MCF 10A (cell line): ENCODE measurements at regions not wholly inside any gene's neighbourhood (a gene's known extent, or its start where the extent isn't known, plus 50 kb on each side); places are given as distances from the start of the nearest gene placed in this dataset.

Experiments
- BruUV-seq: library from RNA; stranded (reverse); fragments of 400-500 nt; replicated peaks from 2 replicates; lab custom pipeline; 2021; lab: Mats Ljungman, UMichigan
- CTCF ChIA-PET: fragments of 300-600 bp; sonication (Branson Sonifier 250); formaldehyde crosslinking; extraction: SDS; loops from one replicate; lab custom pipeline; 2021; ENCODE audit warnings: antibody characterized with exemption, inconsistent platforms; lab: Yijun Ruan, JAX
- POLR2A ChIA-PET: fragments of 300-600, 350-650 bp; sonication (Branson Sonifier 250); formaldehyde crosslinking; extraction: SDS; loops from one replicate; lab custom pipeline; 2020; ENCODE audit warnings: antibody characterized with exemption, inconsistent platforms; lab: Yijun Ruan, JAX
- DNase-seq: peaks from one replicate; pipeline ENCODE4 v3.0.0-alpha.2; 2018; ENCODE audit not compliant: unreplicated experiment
- H3K27ac Mint-ChIP-seq: one replicate; pipeline ENCODE4 v1.8.0; 2022; ENCODE audit warnings: mild to moderate bottlenecking, low read depth, mixed read lengths; ENCODE audit not compliant: unreplicated experiment
- H3K27me3 Mint-ChIP-seq: one replicate; pipeline ENCODE4 v1.8.0; 2022; ENCODE audit warnings: mixed read lengths; ENCODE audit not compliant: insufficient read depth, unreplicated experiment
- H3K36me3 Mint-ChIP-seq: one replicate; pipeline ENCODE4 v1.8.0; 2022; ENCODE audit warnings: mild to moderate bottlenecking, moderate library complexity, mixed read lengths; ENCODE audit not compliant: insufficient read depth, unreplicated experiment
- H3K4me1 Mint-ChIP-seq: one replicate; pipeline ENCODE4 v1.8.0; 2022; ENCODE audit warnings: mixed read lengths; ENCODE audit not compliant: insufficient read depth, unreplicated experiment
- H3K4me3 Mint-ChIP-seq: one replicate; pipeline ENCODE4 v1.8.0; 2022; ENCODE audit warnings: mild to moderate bottlenecking, moderate library complexity, mixed read lengths; ENCODE audit not compliant: unreplicated experiment
- H3K9me3 Mint-ChIP-seq: one replicate; pipeline ENCODE4 v1.8.0; 2022; ENCODE audit warnings: mixed read lengths; ENCODE audit not compliant: unreplicated experiment
- intact Hi-C: fragments of 100-400 bp; cut with micrococcal nuclease; formaldehyde crosslinking; loops from 2 replicates; pipeline ENCODE4 v1.14.1; 2022
- TF ChIP-seq, protein P1 (sequence below): fragments of 200-600 bp; IDR thresholded peaks from one replicate; pipeline ENCODE4 v1.8.0; 2022; ENCODE audit warnings: antibody characterized with exemption, mild to moderate bottlenecking; ENCODE audit not compliant: unreplicated experiment

DNA sequence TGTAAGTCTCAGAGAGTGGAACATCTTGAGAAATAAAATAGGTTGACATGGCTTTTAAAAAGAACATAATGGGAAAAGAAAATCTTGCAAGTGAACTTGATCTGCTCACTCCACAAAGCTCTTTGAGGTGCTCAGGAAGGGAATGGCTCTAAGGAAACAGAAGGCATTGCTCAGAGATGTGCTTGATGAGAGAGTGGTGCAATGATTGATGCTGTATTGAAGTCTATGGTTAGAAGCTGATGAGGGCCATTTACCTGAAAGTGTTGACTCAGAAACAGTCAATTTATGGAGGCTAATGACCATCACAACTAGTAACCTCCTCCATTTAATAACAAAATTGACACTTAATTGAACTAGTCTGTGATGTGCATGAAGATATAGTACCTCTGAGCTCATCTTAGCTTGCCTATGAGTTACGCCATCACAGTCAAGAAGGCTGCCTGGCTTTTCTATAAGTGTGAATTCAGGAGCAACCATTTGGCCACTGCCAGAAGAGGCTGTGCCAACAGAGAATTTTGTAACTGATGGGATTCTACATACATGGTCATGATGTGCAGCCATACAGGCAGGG lies 639.1 kb downstream of the JRKL start:
- no peak for DNase-seq
- Mint-ChIP-seq H3K36me3 (no peaks in the 10 kb centered on the region), H3K4me1 (no peaks in the 10 kb centered on the region), H3K9me3 (no peaks in the 10 kb centered on the region), H3K27me3 (no peaks in the 10 kb centered on the region), H3K27ac (no peak overlapping the region), H3K4me3 (no peak overlapping the region)
- ChIA-PET POLR2A (no interaction called here), CTCF (no interaction called here)
- BruUV-seq: no TSS peak
- TF ChIP-seq, protein P1, sequence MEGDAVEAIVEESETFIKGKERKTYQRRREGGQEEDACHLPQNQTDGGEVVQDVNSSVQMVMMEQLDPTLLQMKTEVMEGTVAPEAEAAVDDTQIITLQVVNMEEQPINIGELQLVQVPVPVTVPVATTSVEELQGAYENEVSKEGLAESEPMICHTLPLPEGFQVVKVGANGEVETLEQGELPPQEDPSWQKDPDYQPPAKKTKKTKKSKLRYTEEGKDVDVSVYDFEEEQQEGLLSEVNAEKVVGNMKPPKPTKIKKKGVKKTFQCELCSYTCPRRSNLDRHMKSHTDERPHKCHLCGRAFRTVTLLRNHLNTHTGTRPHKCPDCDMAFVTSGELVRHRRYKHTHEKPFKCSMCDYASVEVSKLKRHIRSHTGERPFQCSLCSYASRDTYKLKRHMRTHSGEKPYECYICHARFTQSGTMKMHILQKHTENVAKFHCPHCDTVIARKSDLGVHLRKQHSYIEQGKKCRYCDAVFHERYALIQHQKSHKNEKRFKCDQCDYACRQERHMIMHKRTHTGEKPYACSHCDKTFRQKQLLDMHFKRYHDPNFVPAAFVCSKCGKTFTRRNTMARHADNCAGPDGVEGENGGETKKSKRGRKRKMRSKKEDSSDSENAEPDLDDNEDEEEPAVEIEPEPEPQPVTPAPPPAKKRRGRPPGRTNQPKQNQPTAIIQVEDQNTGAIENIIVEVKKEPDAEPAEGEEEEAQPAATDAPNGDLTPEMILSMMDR: no peak
- intact Hi-C loops: no loop called here

DNA sequence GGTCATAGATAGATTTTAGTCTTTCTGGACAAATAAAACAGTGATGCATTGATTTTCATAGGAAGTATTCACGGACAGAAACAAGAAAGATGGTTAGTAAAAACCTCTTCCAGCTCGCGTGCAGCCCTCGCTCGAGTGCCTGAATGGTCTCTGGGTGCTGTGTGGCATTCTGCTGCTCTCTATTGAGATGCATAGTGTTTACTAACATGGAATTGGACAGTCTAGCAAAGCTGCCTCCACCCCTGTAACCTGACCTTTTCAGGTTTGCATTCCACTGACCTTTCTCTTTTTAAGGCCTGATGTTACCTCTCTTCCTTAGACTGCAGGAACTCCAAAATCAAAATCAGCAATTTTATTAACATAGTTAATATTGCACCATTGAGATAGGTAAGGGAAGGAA lies 643.4 kb downstream of the JRKL start:
- ChIA-PET CTCF (no interaction called here), POLR2A (no interaction called here)
- no peaks in the 10 kb centered on the region for H3K4me1 Mint-ChIP-seq
- no peaks in the 10 kb centered on the region for H3K9me3 Mint-ChIP-seq
- BruUV-seq: no TSS peak
- no peaks in the 10 kb centered on the region for H3K27me3 Mint-ChIP-seq
- intact Hi-C loops: no loop called here
- no peak for DNase-seq
- H3K36me3 Mint-ChIP-seq: no peaks in the 10 kb centered on the region
- TF ChIP-seq, protein P1: no peak
- no peak overlapping the region for H3K27ac Mint-ChIP-seq
- no peak overlapping the region for H3K4me3 Mint-ChIP-seq

DNA sequence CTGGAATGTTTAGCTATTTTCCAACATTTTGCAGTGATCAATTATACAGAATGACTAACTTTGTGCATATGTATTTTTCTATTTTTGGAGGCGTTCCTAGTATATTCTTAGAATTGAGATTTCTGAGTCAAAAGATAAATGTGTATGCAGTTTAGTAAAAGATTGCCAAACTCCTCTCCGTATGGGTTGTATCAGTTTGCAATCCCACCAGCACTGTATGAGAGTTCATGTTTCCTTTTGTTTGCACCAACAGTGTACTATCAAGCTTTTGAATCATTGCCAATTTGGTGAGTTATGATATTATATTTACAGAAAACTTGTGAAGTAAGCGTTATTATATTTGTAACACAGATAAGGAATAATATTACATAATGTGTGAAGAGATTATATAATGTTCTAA lies 658.7 kb downstream of the JRKL start:
- no TSS peak for BruUV-seq
- no peaks in the 10 kb centered on the region for H3K4me1 Mint-ChIP-seq
- no peaks in the 10 kb centered on the region for H3K36me3 Mint-ChIP-seq
- H3K27me3 Mint-ChIP-seq: no peaks in the 10 kb centered on the region
- CTCF ChIA-PET: no interaction called here
- H3K4me3 Mint-ChIP-seq: no peak overlapping the region
- no peak for DNase-seq
- H3K9me3 Mint-ChIP-seq: peaks cover 7% of the 10 kb centered on the region
- TF ChIP-seq, protein P1: no peak
- POLR2A ChIA-PET: no interaction called here
- no peak overlapping the region for H3K27ac Mint-ChIP-seq
- intact Hi-C loops: no loop called here

DNA sequence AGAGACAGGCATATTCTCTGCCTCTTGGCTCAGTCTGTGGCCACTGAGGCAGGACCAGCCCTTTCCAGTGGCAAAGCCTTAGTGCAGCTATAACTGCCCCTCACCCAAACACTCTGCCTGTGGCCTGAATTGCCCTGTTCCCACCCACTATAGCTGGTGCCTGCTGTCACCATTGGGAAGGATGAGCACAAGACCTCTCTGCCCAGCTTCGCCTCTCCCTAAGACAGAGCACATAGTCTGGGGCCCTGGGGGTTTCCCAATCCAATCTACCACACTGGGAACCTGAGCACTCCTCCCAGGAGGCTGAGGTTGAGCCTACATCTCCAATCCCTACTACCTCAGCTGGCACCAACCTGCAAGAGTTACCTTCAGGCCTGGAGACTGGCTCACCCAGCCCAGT lies 670.4 kb downstream of the JRKL start:
- POLR2A ChIA-PET: no interaction called here
- Mint-ChIP-seq H3K27me3 (peaks cover 32% of the 10 kb centered on the region), H3K4me3 (no peak overlapping the region), H3K27ac (no peak overlapping the region), H3K4me1 (no peaks in the 10 kb centered on the region), H3K9me3 (no peaks in the 10 kb centered on the region), H3K36me3 (no peaks in the 10 kb centered on the region)
- DNase-seq: no peak
- CTCF ChIA-PET: interaction anchor here (0.8 to 1.1 kb wide), 3 partner anchors 21 to 1909 kb away, joined by 3 to 6 read pairs (median 3); no protein-coding TSS in a partner anchor
- intact Hi-C loops: no loop called here
- TF ChIP-seq, protein P1: no peak
- no TSS peak for BruUV-seq
